AG04450 (cell line): ENCODE measurements at regions not wholly inside any gene's neighbourhood (a gene's known extent, or its start where the extent isn't known, plus 50 kb on each side); places are given as distances from the start of the nearest gene placed in this dataset.
"Not testable (repeated sequence)": the region's sequence is repeated elsewhere in the genome, so short reads cannot be mapped to it uniquely, and the experiment has no call there.

Experiments
- CTCF ChIA-PET: fragments of 300-600, 350-600 bp; formaldehyde crosslinking; extraction: SDS; loops from one replicate; lab custom pipeline; 2022; ENCODE audit warnings: antibody characterized with exemption, inconsistent platforms; lab: Charles Lee
- POLR2A ChIA-PET: fragments of 350-600 bp; formaldehyde crosslinking; extraction: SDS; loops from one replicate; lab custom pipeline; 2021; ENCODE audit warnings: antibody characterized with exemption, inconsistent platforms; lab: Yijun Ruan, JAX
- DNase-seq: peaks from one replicate; pipeline ENCODE4 v3.0.0-alpha.2; 2011; ENCODE audit warnings: low read depth, low spot score
- H3K27ac ChIP-seq: one replicate; pipeline ENCODE4 v1.5.1; 2012; ENCODE audit warnings: low read depth, low read length, control low read depth
- H3K27me3 ChIP-seq: one replicate; pipeline ENCODE4 v1.6.0; 2012; ENCODE audit warnings: low read length; ENCODE audit not compliant: control insufficient read depth, insufficient read depth
- H3K4me3 ChIP-seq: 2 replicates; pipeline ENCODE4 v1.5.1; 2011; ENCODE audit warnings: mild to moderate bottlenecking, low read depth, low read length, control low read depth
- H3K9me3 ChIP-seq: 2 replicates; pipeline ENCODE4 v1.5.1; 2012; ENCODE audit warnings: low read length; ENCODE audit not compliant: control insufficient read depth, insufficient read depth
- CTCF ChIP-seq: IDR thresholded peaks from 2 replicates; pipeline ENCODE4 v1.5.1; 2011; ENCODE audit warnings: low read depth, low read length, control low read depth, inconsistent platforms

- peaks cover 6% of the 10 kb centered on the region for H3K27me3 ChIP-seq
- DNase-seq, result no peak
Measured at GRCh38 chr11:44434191-44434590, 124.3 kb upstream of the ALX4 start.

DNA sequence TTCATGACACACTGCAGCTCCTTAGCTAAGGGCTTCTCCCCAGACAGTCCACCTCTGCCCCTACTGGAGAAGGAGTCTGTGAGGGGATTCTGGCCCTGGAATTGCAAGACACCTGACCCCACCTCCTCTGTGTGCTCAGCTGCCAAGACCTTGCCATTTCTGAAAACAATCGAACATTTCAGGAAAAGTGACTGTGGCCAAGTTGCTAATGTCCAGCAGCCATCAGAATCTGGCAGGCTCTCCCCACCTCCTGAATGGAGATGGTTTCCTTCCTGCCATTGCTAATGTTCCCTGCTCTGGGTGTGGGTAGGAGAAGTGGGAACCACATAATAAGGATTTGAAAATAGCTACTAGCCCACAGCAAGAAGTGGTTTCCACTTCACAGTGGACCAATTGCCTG is 127.2 kb upstream of the ALX4 start:
- no peak for TF ChIP-seq CTCF
- CTCF ChIA-PET, result no interaction called here

More at GRCh38 chr11:44434191-44434590, 124.3 kb upstream of the ALX4 start:
- H3K9me3 ChIP-seq, result no peaks in the 10 kb centered on the region
- no peak overlapping the region for H3K27ac ChIP-seq
- H3K4me3 ChIP-seq, result no peak overlapping the region
- ChIA-PET CTCF (no interaction called here), POLR2A (no interaction called here)
- no peak for TF ChIP-seq CTCF

DNA sequence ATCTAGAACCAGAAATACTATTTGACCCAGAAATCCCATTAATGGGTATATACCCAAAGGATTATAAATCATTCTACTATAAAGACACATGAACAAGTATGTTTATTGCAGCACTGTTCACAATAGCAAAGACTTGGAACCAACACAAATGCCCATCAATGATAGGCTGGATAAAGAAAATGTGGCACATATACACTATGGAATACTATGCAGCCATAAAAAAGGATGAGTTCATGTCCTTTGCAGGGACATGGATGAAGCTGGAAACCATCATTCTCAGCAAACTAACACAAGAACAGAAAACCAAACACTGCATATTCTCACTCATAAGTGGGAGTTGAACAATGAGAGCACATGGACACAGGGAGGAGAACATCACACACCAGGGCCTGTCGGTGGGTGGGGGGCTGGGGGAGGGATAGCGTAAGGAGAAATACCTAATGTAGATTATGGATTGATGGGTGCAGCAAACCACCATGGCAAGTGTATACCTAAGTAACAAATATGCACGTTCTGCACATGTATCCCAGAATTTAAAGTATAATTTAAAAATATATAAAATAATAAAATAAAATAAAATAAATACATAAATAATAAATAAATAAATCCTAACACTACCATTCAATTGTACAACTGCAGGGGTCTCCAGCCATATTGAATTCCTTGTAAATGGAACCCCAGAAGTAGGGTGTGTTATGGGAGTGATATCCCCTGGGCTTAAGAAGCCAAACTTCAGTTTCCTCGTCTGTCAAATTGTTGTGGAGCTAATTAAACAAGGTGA is 122.4 kb upstream of the CD82 start:
- H3K27me3 ChIP-seq, result peaks cover 11% of the 10 kb centered on the region
- H3K9me3 ChIP-seq, POLR2A ChIA-PET, H3K4me3 ChIP-seq, DNase-seq, H3K27ac ChIP-seq, CTCF ChIA-PET: not testable (repeated sequence)

More for the DNA sequence above, 127.2 kb upstream of the ALX4 start:
- Histone ChIP-seq H3K27me3 (peaks cover 6% of the 10 kb centered on the region), H3K27ac (no peak overlapping the region), H3K4me3 (no peak overlapping the region), H3K9me3 (no peaks in the 10 kb centered on the region)
- DNase-seq, result no peak
- POLR2A ChIA-PET, result no interaction called here

DNA sequence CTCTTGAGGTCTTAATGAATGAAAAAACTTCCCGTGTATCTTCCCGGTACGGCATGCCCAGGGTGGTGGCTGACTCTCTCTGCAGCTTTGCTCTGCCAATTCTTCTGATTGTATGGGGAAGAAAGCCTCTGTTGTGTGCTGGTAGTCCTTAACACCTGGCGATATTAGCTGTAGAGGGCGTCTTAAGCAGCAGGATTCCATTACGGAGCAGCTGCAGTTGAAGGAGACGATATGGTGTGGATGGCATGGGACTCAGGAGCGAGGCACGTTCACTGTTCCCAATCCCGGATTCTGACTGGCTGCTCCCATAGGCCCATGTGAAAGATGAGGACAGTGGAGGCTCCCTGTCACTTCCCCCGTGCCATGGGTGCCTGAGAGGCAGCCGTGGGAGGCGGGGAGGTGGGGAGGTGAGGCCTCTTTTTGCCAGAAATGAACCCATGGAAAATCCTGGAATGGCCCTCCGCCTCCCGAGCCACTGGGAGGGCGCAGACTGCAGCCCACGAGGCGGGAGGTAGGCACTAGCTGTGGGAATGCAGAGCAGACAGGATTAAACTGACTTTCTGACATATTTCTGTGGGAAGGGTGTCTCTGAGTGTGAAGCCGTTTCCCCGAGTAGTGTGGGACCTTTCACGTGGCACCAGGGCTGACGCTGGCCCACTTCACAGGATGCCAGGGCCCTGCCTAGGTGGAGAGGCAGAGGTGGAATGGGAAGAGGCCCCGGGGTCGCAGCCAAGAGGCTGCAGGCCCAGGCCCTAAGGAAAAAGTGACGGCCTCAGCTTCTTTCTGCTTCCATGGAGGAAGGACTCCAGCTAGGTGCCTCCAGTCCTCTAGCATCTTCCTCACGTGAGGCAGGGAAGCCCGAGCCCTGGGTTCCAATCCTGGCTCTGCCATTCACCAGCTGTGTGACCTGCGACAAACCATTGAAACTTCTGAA is 121.4 kb upstream of the CD82 start:
- Histone ChIP-seq H3K9me3 (no peaks in the 10 kb centered on the region), H3K27me3 (peaks cover 12% of the 10 kb centered on the region), H3K4me3 (no peak overlapping the region), H3K27ac (no peak overlapping the region)
- POLR2A ChIA-PET, result no interaction called here
- no peak for DNase-seq
- CTCF ChIA-PET, result no interaction called here
- no peak for TF ChIP-seq CTCF

DNA sequence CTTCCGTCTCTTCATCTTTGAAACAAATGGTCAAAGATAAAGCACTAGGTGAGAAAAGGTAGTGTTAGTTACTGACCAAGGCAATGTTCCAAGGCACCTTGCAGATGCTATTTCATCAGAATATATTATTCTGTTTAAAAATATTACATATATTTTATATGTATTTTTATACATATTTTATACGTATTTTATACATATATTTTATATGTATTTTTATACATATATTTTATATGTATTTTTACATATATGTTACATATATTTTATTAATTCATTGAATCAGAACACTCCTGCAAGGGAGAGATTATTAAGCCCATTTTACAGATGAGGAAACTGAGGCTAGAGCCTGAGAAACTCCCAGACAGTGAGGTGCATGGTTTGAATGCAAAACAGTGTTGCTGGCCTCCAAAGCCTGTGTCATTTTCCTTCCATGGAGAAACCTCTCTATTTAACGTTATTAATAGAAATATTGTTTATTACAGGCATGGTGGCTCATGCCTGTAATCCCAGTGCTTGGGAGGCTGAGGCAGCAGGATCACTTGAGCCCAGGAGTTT is 120.6 kb upstream of the CD82 start:
- CTCF ChIA-PET, result no interaction called here
- POLR2A ChIA-PET, result no interaction called here
- Histone ChIP-seq H3K27me3 (peaks cover 12% of the 10 kb centered on the region), H3K27ac (no peak overlapping the region), H3K4me3 (no peak overlapping the region), H3K9me3 (no peaks in the 10 kb centered on the region)
- TF ChIP-seq CTCF, result no peak
- DNase-seq, result no peak
